ENCODE measurements at regions not wholly inside any gene's neighbourhood (a gene's known extent, or its start where the extent isn't known, plus 50 kb on each side); places are given as distances from the start of the nearest gene placed in this dataset.

GRCh38 chr9:16306586-16306985, 563.9 kb downstream of the BNC2 start:
- no peak for DNase-seq (ENCODE audit: low read depth in 2 of 2, low spot score in 1 of 2)

GRCh38 chr9:16307626-16308195, 562.8 kb downstream of the BNC2 start:
- no peak for DNase-seq (ENCODE audit: low read depth in 2 of 2, low spot score in 1 of 2)

GRCh38 chr9:16308645-16309044, 561.8 kb downstream of the BNC2 start:
- no peak for DNase-seq (ENCODE audit: low read depth in 2 of 2, low spot score in 1 of 2)

- no peak for DNase-seq (ENCODE audit: low read depth in 2 of 2, low spot score in 1 of 2)
These were observed 561.4 kb downstream of the BNC2 start for GRCh38 chr9:16309082-16309468.

GRCh38 chr9:16309469-16310271, 560.8 kb downstream of the BNC2 start:
- DNase-seq (ENCODE audit: low read depth in 2 of 2, low spot score in 1 of 2), result no peak

GRCh38 chr9:16310278-16311110, 560.0 kb downstream of the BNC2 start:
- DNase-seq (ENCODE audit: low read depth in 2 of 2, low spot score in 1 of 2), result no peak

- DNase-seq (ENCODE audit: low read depth in 2 of 2, low spot score in 1 of 2), result no peak
These were observed 558.4 kb downstream of the BNC2 start for GRCh38 chr9:16312116-16312515.

- no peak for DNase-seq (ENCODE audit: low read depth in 2 of 2, low spot score in 1 of 2)
These were observed 557.4 kb downstream of the BNC2 start for GRCh38 chr9:16312962-16313546.

GRCh38 chr9:16314476-16314875, 556.0 kb downstream of the BNC2 start:
- DNase-seq (ENCODE audit: low read depth in 2 of 2, low spot score in 1 of 2), result no peak

GRCh38 chr9:16315720-16316119, 554.8 kb downstream of the BNC2 start:
- no peak for DNase-seq (ENCODE audit: low read depth in 2 of 2, low spot score in 1 of 2)

GRCh38 chr9:16316456-16316855, 554.0 kb downstream of the BNC2 start:
- DNase-seq (ENCODE audit: low read depth in 2 of 2, low spot score in 1 of 2), result no peak

GRCh38 chr9:16316911-16317817, 553.3 kb downstream of the BNC2 start:
- no peak for DNase-seq (ENCODE audit: low read depth in 2 of 2, low spot score in 1 of 2)

GRCh38 chr9:16318516-16319060, 551.9 kb downstream of the BNC2 start:
- no peak for DNase-seq (ENCODE audit: low read depth in 2 of 2, low spot score in 1 of 2)

- DNase-seq (ENCODE audit: low read depth in 2 of 2, low spot score in 1 of 2), result no peak
These were observed 550.8 kb downstream of the BNC2 start for GRCh38 chr9:16319646-16320045.

- DNase-seq (ENCODE audit: low read depth in 2 of 2, low spot score in 1 of 2), result no peak
These were observed 550.0 kb downstream of the BNC2 start for GRCh38 chr9:16320338-16320902.

- DNase-seq (ENCODE audit: low read depth in 2 of 2, low spot score in 1 of 2), result no peak
These were observed 548.9 kb downstream of the BNC2 start for GRCh38 chr9:16321461-16322119.

- DNase-seq (ENCODE audit: low read depth in 2 of 2, low spot score in 1 of 2), result no peak
These were observed 547.6 kb downstream of the BNC2 start for GRCh38 chr9:16322849-16323248.

GRCh38 chr9:16325966-16326365, 544.5 kb downstream of the BNC2 start:
- no peak for DNase-seq (ENCODE audit: low read depth in 2 of 2, low spot score in 1 of 2)

- DNase-seq (ENCODE audit: low read depth in 2 of 2, low spot score in 1 of 2), result no peak
These were observed 542.1 kb downstream of the BNC2 start for GRCh38 chr9:16328349-16328748.

Data from stimulated activated CD8-positive, alpha-beta memory T cell treated with anti-CD3 and anti-CD28 coated beads, Interleukin-4, amount 100 ng/mL, for 4 hours (primary cell).